Coronary artery (tissue), 2 donors: ENCODE measurements at regions not wholly inside any gene's neighbourhood (a gene's known extent, or its start where the extent isn't known, plus 50 kb on each side); places are given as distances from the start of the nearest gene placed in this dataset.

Experiments
- DNase-seq: peaks from one replicate; pipeline ENCODE4 v3.0.0-alpha.2; 2017; ENCODE audit warnings: low spot score
- H3K27ac ChIP-seq, 2 donors: fragments of 200-600 bp; sonication (generic); one replicate each; pipeline ENCODE4 v1.5.1; 2016 to 2019
- H3K4me3 ChIP-seq: fragments of 200-600 bp; sonication (generic); 2 replicates; pipeline ENCODE4 v1.5.1; 2016; ENCODE audit warnings: mild to moderate bottlenecking, moderate library complexity
- TF ChIP-seq, protein P1 (sequence below): fragments of 200-600 bp; sonication (generic); IDR thresholded peaks from one replicate; pipeline ENCODE4 v1.5.1; 2019; ENCODE audit warnings: antibody characterized with exemption

DNA sequence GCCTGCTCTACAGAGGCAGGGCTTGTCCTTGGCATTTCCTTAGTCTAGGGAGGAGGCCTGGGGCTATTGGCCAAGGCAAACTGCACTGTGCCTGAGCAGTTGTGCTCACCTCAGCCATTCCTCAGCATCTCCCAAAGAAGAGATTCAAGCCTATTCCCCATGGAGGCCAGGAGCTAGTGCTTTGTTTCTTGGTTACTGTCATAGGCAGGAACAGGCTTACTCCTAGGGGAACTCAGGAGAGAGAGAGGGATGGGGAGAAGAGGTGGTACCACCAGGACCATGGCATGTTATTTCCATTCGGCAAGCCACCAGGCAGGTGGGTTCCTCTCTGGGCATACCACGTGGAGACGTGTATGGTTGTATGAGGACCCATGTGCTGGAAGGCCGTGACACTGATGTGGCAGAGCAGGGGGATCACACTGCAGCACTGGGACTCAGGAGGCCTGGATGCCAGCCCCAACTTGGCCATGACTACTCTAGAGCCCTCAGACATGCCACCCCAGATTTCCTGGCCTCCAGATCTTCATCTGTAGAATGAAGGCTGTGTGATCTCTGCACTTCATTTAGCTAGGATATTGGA, 233.7 kb downstream of the LOXHD1 start:
- Histone ChIP-seq H3K4me3 (no peak overlapping the region), H3K27ac (no peak overlapping the region)
- TF ChIP-seq, protein P1, sequence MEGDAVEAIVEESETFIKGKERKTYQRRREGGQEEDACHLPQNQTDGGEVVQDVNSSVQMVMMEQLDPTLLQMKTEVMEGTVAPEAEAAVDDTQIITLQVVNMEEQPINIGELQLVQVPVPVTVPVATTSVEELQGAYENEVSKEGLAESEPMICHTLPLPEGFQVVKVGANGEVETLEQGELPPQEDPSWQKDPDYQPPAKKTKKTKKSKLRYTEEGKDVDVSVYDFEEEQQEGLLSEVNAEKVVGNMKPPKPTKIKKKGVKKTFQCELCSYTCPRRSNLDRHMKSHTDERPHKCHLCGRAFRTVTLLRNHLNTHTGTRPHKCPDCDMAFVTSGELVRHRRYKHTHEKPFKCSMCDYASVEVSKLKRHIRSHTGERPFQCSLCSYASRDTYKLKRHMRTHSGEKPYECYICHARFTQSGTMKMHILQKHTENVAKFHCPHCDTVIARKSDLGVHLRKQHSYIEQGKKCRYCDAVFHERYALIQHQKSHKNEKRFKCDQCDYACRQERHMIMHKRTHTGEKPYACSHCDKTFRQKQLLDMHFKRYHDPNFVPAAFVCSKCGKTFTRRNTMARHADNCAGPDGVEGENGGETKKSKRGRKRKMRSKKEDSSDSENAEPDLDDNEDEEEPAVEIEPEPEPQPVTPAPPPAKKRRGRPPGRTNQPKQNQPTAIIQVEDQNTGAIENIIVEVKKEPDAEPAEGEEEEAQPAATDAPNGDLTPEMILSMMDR, result no peak
- DNase-seq, result no peak

DNA sequence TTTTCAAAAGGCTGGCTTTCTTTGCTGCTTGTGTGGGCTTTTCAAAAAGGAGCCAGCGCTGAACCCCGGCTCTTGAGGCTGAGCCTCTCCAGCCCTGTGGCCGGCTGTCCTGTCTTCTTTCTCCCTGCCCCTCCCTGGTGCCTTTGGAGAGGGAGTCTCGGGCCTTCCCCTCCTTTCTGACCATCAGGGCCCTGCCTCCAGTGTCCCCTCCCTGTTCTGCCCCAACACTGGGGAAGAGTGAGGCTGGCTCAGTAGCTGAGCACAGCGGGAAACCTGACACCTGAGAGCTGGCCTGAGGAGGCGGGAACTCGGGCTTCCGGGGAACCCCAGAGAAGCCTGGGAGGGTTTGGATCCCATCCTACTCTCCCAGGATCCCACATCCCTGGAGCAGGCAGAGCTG, 232.1 kb downstream of the LOXHD1 start:
- H3K27ac ChIP-seq, result no peak overlapping the region
- DNase-seq, result no peak
- TF ChIP-seq, protein P1, result no peak
- no peak overlapping the region for H3K4me3 ChIP-seq

DNA sequence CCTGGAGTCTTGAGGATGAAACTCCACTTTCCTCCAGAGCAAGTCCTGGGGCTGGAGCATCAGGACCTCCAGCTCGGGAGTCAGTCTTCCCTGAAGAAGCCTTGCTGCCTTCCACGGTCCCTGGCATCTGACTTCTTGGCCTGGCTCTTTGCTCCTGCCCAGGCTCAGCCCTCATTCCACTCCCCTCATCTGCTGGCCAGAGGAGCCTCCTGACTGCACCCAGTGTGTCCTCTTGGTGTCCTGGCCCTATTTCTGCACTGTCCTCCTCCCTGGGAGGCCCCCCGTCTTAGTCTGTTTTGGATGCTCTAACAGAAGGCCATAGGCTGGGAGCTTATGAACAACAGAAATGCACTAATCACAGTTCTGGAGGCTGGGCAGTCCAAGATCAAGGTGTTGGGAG, 231.5 kb downstream of the LOXHD1 start:
- no peak for DNase-seq
- Histone ChIP-seq H3K4me3 (no peak overlapping the region), H3K27ac (no peak overlapping the region)
- TF ChIP-seq, protein P1, result no peak

DNA sequence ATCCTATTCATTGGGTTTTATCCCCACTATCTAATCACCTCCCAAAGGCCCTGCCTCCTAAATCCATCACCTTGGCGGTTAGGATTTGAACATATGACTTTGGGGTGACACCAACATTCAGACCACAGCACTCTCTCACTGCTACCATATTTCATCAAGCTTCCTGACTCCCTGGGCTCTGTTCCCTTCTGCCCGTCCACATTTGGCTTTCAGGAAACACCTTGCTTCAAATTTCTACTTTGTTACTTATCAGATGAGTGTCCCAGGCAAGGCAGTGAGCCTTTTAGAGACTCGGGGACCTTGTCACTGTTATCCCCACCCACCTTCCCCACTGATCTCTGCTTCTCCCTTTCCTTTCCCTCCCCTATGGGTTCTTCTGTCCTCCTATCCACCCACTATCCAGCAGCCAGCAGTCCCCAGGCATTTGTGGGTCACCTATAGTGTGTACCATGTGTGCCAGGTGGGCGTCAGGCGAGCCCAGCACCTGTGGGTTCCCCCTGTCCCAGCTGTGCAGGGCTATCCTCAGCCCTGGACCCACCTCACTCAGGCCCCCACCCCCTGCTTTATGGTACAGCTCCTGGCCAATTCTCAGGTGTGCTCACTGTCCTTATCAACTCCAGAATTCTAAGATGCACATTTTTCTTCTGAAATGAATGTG, 230.9 kb downstream of the LOXHD1 start:
- Histone ChIP-seq H3K4me3 (no peak overlapping the region), H3K27ac (no peak overlapping the region)
- DNase-seq, result no peak
- TF ChIP-seq, protein P1, result no peak

DNA sequence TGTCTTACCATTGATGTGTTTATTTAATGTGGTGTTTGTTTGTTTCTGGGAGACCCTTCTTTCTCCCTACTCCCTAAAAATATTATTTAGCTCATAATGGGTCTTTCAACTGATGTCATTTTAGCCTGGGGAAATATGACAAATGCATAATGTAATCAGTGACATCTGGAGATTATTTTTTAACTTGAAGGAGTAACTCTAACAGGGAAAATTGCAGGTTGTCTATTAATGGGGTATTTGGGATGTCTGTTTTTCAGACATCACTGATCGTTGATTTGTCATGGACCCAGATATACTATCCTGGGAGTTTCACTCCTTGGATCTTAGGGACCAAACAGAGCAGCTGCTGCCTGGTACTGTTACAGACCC, 230.4 kb downstream of the LOXHD1 start:
- TF ChIP-seq, protein P1, result no peak
- Histone ChIP-seq H3K4me3 (no peak overlapping the region), H3K27ac (no peak overlapping the region)
- no peak for DNase-seq
